Left lung (tissue), 4 donors: ENCODE measurements at regions not wholly inside any gene's neighbourhood (a gene's known extent, or its start where the extent isn't known, plus 50 kb on each side); places are given as distances from the start of the nearest gene placed in this dataset.
A peak's percentile ranks its signal among the peaks of the same experiment; 100 is the strongest.

ENCODE experiments used
- ATAC-seq: fragments of 200-7000 bp; cut with Tn5 transposase; one replicate; pipeline ENCODE4 v1.9.1; 2020; ENCODE audit warnings: moderate library complexity
- DNase-seq, 4 donors: peaks; one replicate each; pipeline ENCODE4 v3.0.0-alpha.2; 2013 to 2020
- H3K27ac ChIP-seq, 2 donors: fragments of 200-600 bp; sonication (generic) in 1 of 2; one replicate each; pipeline versions ENCODE4 v1.5.0 to v1.8.0; 2020 to 2021
- H3K27me3 ChIP-seq, 2 donors: fragments of 200-600 bp; sonication (generic) in 1 of 2; one replicate each; pipeline versions ENCODE4 v1.5.0 to v1.8.0; 2020 to 2021
- H3K36me3 ChIP-seq, 2 donors: fragments of 200-600 bp; sonication (generic) in 1 of 2; one replicate each; pipeline versions ENCODE4 v1.5.0 to v1.8.0; 2020 to 2021
- H3K4me1 ChIP-seq, 2 donors: fragments of 200-600 bp; one replicate each; pipeline ENCODE4 v1.8.0; 2021
- H3K4me3 ChIP-seq, 2 donors: fragments of 200-600 bp; sonication (generic) in 1 of 2; one replicate each; pipeline versions ENCODE4 v1.5.0 to v1.8.0; 2020 to 2021; ENCODE audit warnings: mild to moderate bottlenecking in 1 of 2
- H3K9me3 ChIP-seq, 2 donors: fragments of 200-600 bp; sonication (generic) in 1 of 2; one replicate each; pipeline versions ENCODE4 v1.5.0 to v1.8.0; 2020 to 2021
- CTCF ChIP-seq, 2 donors: fragments of 200-600 bp; sonication (generic) in 1 of 2; IDR thresholded peaks; one replicate each; pipeline versions ENCODE4 v1.5.0 to v1.8.0; 2021; ENCODE audit warnings: antibody characterized with exemption in 2 of 2
- intact Hi-C, 2 donors: fragments of 100-400 bp; cut with DNase I; formaldehyde crosslinking; loops; one replicate each; pipeline versions ENCODE4 v1.11.2 to v1.14.2; 2022
- donor health status: DM: no; HTN: yes; CAD: no.
- donor health status: DM: no; HTN: no; CAD: no.

GRCh38 chrX:22665818-22666217 is 333.9 kb upstream of the DDX53 start:
- Histone ChIP-seq H3K4me3 (no peak overlapping the region), H3K9me3 (no peaks in the 10 kb centered on the region), H3K4me1 (no peaks in the 10 kb centered on the region), H3K36me3 (no peaks in the 10 kb centered on the region), H3K27ac (no peak overlapping the region), H3K27me3 (no peaks in the 10 kb centered on the region)
- intact Hi-C loops, result no loop called here
- TF ChIP-seq CTCF (IDR thresholded peaks at IDR 0.05), result no peak
- ATAC-seq (no peak), DNase-seq (no peak)

- no peak for TF ChIP-seq CTCF (IDR thresholded peaks at IDR 0.05)
- Histone ChIP-seq H3K27ac (no peak overlapping the region), H3K4me3 (no peak overlapping the region), H3K9me3 (no peaks in the 10 kb centered on the region), H3K4me1 (no peaks in the 10 kb centered on the region), H3K36me3 (no peaks in the 10 kb centered on the region), H3K27me3 (no peaks in the 10 kb centered on the region)
- DNase-seq, result no peak
- intact Hi-C loops, result no loop called here
- ATAC-seq, result no peak
Measured at GRCh38 chrX:22666441-22666840, 333.3 kb upstream of the DDX53 start.

- DNase-seq, result no peak
- Histone ChIP-seq H3K4me1 (no peaks in the 10 kb centered on the region), H3K4me3 (no peak overlapping the region), H3K27me3 (no peaks in the 10 kb centered on the region), H3K27ac (no peak overlapping the region), H3K36me3 (no peaks in the 10 kb centered on the region), H3K9me3 (no peaks in the 10 kb centered on the region)
- no peak for ATAC-seq
- TF ChIP-seq CTCF (IDR thresholded peaks at IDR 0.05), result no peak
- intact Hi-C loops, result no loop called here
Measured at GRCh38 chrX:22674932-22675331, 324.8 kb upstream of the DDX53 start.

- no peak for ATAC-seq
- Histone ChIP-seq H3K36me3 (no peaks in the 10 kb centered on the region), H3K27ac (no peak overlapping the region), H3K27me3 (no peaks in the 10 kb centered on the region), H3K4me3 (no peak overlapping the region), H3K9me3 (no peaks in the 10 kb centered on the region), H3K4me1 (no peaks in the 10 kb centered on the region)
- intact Hi-C loops, result no loop called here
- no peak for TF ChIP-seq CTCF (IDR thresholded peaks at IDR 0.05)
- peak in 1 of 4 donors; percentile 15 for DNase-seq
Measured at GRCh38 chrX:22686138-22686541, 313.6 kb upstream of the DDX53 start.

GRCh38 chrX:22689290-22689689 is 310.5 kb upstream of the DDX53 start:
- no peak for DNase-seq
- Histone ChIP-seq H3K27ac (no peak overlapping the region), H3K9me3 (no peaks in the 10 kb centered on the region), H3K27me3 (no peaks in the 10 kb centered on the region), H3K4me1 (no peaks in the 10 kb centered on the region), H3K36me3 (no peaks in the 10 kb centered on the region), H3K4me3 (no peak overlapping the region)
- intact Hi-C loops, result no loop called here
- ATAC-seq, result no peak
- no peak for TF ChIP-seq CTCF (IDR thresholded peaks at IDR 0.05)
